ENCODE measurements at regions not wholly inside any gene's neighbourhood (a gene's known extent, or its start where the extent isn't known, plus 50 kb on each side); places are given as distances from the start of the nearest gene placed in this dataset.

GRCh38 chr18:10279471-10279870, 175.0 kb upstream of the APCDD1 start:
- TF ChIP-seq EZH2 (IDR thresholded peaks at IDR 0.05) (no peak), POLR2AphosphoS5 (IDR thresholded peaks at IDR 0.05; ENCODE audit: borderline replicate concordance, low read depth, low read length) (no peak)
